HK-2 (cell line): ENCODE measurements at regions not wholly inside any gene's neighbourhood (a gene's known extent, or its start where the extent isn't known, plus 50 kb on each side); places are given as distances from the start of the nearest gene placed in this dataset.

Experiments
- DNase-seq: peaks from one replicate; pipeline ENCODE4 v3.0.0-alpha.2; 2018; ENCODE audit not compliant: unreplicated experiment

GRCh38 chr2:106572541-106573450 is 85.6 kb downstream of the CD8B2 start:
- no peak for DNase-seq

GRCh38 chr2:106573773-106574172 is 86.6 kb downstream of the CD8B2 start:
- DNase-seq = no peak

- DNase-seq = no peak
These were observed 88.8 kb downstream of the CD8B2 start for GRCh38 chr2:106575955-106576354.

- no peak for DNase-seq
These were observed 90.1 kb downstream of the CD8B2 start for GRCh38 chr2:106577255-106577651.

GRCh38 chr2:106579750-106580197 is 92.6 kb downstream of the CD8B2 start:
- no peak for DNase-seq

GRCh38 chr2:106580241-106580640 is 93.1 kb downstream of the CD8B2 start:
- no peak for DNase-seq

- no peak for DNase-seq
These were observed 94.2 kb downstream of the CD8B2 start for GRCh38 chr2:106581328-106581727.

- DNase-seq = no peak
These were observed 94.6 kb downstream of the CD8B2 start for GRCh38 chr2:106581755-106582147.

- peak; percentile 67 for DNase-seq
These were observed 95.3 kb downstream of the CD8B2 start for GRCh38 chr2:106582148-106583143.

GRCh38 chr2:106584304-106584954 is 97.3 kb downstream of the CD8B2 start:
- no peak for DNase-seq

- no peak for DNase-seq
These were observed 109.7 kb downstream of the CD8B2 start for GRCh38 chr2:106596844-106597243.

- DNase-seq = no peak
These were observed 112.4 kb downstream of the CD8B2 start for GRCh38 chr2:106599540-106599939.

GRCh38 chr2:106602042-106602441 is 114.9 kb downstream of the CD8B2 start:
- no peak for DNase-seq

GRCh38 chr2:106606652-106607051 is 119.5 kb downstream of the CD8B2 start:
- no peak for DNase-seq

GRCh38 chr2:106607371-106607770 is 120.2 kb downstream of the CD8B2 start:
- DNase-seq = no peak

GRCh38 chr2:106609780-106610179 is 122.6 kb downstream of the CD8B2 start:
- no peak for DNase-seq

GRCh38 chr2:106614511-106615291 is 127.5 kb downstream of the CD8B2 start:
- no peak for DNase-seq

GRCh38 chr2:106618614-106619013 is 131.4 kb downstream of the CD8B2 start:
- DNase-seq = no peak

GRCh38 chr2:106623456-106623855 is 136.3 kb downstream of the CD8B2 start:
- DNase-seq = no peak

GRCh38 chr2:106624787-106625380 is 137.7 kb downstream of the CD8B2 start:
- DNase-seq = no peak

- DNase-seq = no peak
These were observed 141.2 kb downstream of the CD8B2 start for GRCh38 chr2:106628377-106628776.
